ENCODE measurements at regions not wholly inside any gene's neighbourhood (a gene's known extent, or its start where the extent isn't known, plus 50 kb on each side); places are given as distances from the start of the nearest gene placed in this dataset.

DNA sequence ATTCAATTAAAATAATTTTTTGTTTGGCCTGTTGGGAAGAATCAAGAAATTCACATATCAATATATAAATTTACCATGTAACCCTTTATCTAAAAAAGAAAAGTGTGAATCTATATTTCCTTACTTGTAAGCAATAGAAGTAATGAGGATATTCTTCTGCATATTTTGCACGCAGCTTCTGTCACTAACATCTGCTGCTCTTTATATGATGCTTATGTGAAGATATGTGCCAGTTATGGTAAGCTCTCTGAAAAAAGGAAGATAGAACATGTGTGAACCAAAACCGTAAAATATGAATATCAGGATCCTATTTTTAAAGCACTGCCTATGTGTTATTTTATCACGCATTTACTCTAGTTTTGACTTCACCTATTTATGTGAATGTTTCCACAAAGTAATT, 96.4 kb upstream of the ATP11B start:
- ChIA-PET CTCF (interaction anchor here (0.6 kb wide), 1 partner anchor 111 kb away, joined by 4 read pairs; no protein-coding TSS in a partner anchor), POLR2A (ENCODE audit: unreplicated experiment) (no interaction called here)
- Histone ChIP-seq H2BK120ac (ENCODE audit: low read depth, low read length) (no peak overlapping the region), H3K56ac (ENCODE audit: extremely low read depth, insufficient read depth, low read length) (no peak overlapping the region), H3K9me1 (ENCODE audit: insufficient read depth, low read length) (no peaks in the 10 kb centered on the region), H2BK5ac (ENCODE audit: low read depth, low read length, poor library complexity, severe bottlenecking) (no peak overlapping the region), H4K20me1 (ENCODE audit: insufficient read depth, low read length) (no peaks in the 10 kb centered on the region), H4K91ac (ENCODE audit: insufficient read depth, low read depth, low read length) (no peak overlapping the region), H2AFZ (replicated peaks; ENCODE audit: low read length, poor library complexity) (no peak overlapping the region), H3K23ac (ENCODE audit: low read depth, low read length) (no peak overlapping the region), H4K5ac (ENCODE audit: low read depth, low read length) (no peak overlapping the region), H2AK9ac (replicated peaks; ENCODE audit: low read depth, low read length, poor library complexity) (no peak overlapping the region), H3K9ac (ENCODE audit: low read depth, low read length) (no peak overlapping the region), H3K36me3 (ENCODE audit: control insufficient read depth, insufficient read depth, low read length) (no peaks in the 10 kb centered on the region), H3K79me1 (ENCODE audit: low read depth in 1 of 2, low read length in 2 of 2) (no peaks in the 10 kb centered on the region), H2BK15ac (ENCODE audit: low read depth, low read length) (no peak overlapping the region), H2BK20ac (ENCODE audit: low read depth, low read length) (no peak overlapping the region), H2AK5ac (ENCODE audit: low read depth, low read length) (no peak overlapping the region), H3K18ac (ENCODE audit: low read depth, low read length) (no peak overlapping the region), H3K27ac (ENCODE audit: insufficient read depth, low read length) (no peak overlapping the region), H3K4me1 (ENCODE audit: control insufficient read depth, insufficient read depth, low read length) (no peaks in the 10 kb centered on the region), H3K9me3 (ENCODE audit: control insufficient read depth, insufficient read depth, low read length) (no peaks in the 10 kb centered on the region), H4K8ac (ENCODE audit: low read depth in 2 of 2, low read length in 2 of 2) (no peak overlapping the region), H3K27me3 (ENCODE audit: control insufficient read depth, insufficient read depth, low read length) (peaks cover 4% of the 10 kb centered on the region), H3K4me2 (ENCODE audit: low read depth, low read length) (no peak overlapping the region), H3K4ac (ENCODE audit: low read depth, low read length) (no peak overlapping the region), H3K14ac (replicated peaks; ENCODE audit: low read depth, low read length) (no peak overlapping the region), H3K4me3 (ENCODE audit: insufficient read depth, low read depth, low read length) (no peak overlapping the region)
- TF ChIP-seq MAFK (IDR thresholded peaks at IDR 0.05; ENCODE audit: low read depth, low read length): no peak
- TF ChIP-seq RAD21 (IDR thresholded peaks at IDR 0.05; ENCODE audit: low read length): no peak
- TF ChIP-seq, protein P1, sequence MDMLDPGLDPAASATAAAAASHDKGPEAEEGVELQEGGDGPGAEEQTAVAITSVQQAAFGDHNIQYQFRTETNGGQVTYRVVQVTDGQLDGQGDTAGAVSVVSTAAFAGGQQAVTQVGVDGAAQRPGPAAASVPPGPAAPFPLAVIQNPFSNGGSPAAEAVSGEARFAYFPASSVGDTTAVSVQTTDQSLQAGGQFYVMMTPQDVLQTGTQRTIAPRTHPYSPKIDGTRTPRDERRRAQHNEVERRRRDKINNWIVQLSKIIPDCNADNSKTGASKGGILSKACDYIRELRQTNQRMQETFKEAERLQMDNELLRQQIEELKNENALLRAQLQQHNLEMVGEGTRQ (IDR thresholded peaks at IDR 0.05; ENCODE audit: low read depth, low read length): no peak
- in situ Hi-C loops (cut with MboI; ENCODE audit: low sequenced_read_pairs): no loop called here
- no TSS peak for BruUV-seq (replicated peaks)
- ATAC-seq (ENCODE audit: low read depth): no peak
- DNase-seq: no peak
- dilution Hi-C loops (cut with HindIII; ENCODE audit: low sequenced_read_pairs, unreplicated experiment): no loop called here
- WGBS, 2 experiments (ENCODE audit: extremely low coverage in 2 of 2, insufficient read length in 1 of 2): no CpG with 5 or more reads among the region's 3 CpGs
- intact Hi-C loops (cut with micrococcal nuclease): no loop called here
